ENCODE measurements at regions not wholly inside any gene's neighbourhood (a gene's known extent, or its start where the extent isn't known, plus 50 kb on each side); places are given as distances from the start of the nearest gene placed in this dataset.

- peaks cover 1% of the 10 kb centered on the region; the same call in 1 of the 2 replicates for H3K27me3 Mint-ChIP-seq (ENCODE audit: insufficient read depth)
- H3K9me3 Mint-ChIP-seq = peaks cover 63% of the 10 kb centered on the region
- H3K4me1 Mint-ChIP-seq (ENCODE audit: low read depth) = no peaks in the 10 kb centered on the region
- H3K36me3 Mint-ChIP-seq (ENCODE audit: low read depth) = no peaks in the 10 kb centered on the region; the same call in 1 of the 2 replicates
- DNase-seq = no peak
- H3K27ac Mint-ChIP-seq = no peak overlapping the region
- no peak for TF ChIP-seq CTCF (IDR thresholded peaks at IDR 0.05)
- no peak overlapping the region for H3K4me3 Mint-ChIP-seq
Observed at GRCh38 chr22:48151641-48152040, 1389.2 kb downstream of the TBC1D22A start.

DNA sequence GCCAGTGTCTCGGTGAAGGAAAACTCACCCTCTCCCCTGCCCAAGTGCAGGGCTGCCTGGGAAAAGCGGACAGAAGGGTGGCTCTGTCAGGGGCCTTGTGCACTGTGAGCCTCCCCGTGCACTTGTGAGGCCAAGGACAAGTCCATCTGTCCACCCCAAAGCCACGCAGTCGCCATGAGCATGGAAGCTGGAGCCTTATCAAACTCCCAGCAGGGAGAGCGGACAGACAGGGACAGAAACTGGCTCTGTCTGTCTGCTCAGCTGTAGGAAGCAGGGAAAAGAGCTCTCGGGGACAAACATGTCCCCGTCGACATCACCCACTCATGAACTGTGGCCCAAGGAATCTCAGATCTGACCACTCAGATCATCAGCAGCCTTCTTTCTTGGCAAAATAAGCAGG is 1385.4 kb downstream of the TBC1D22A start:
- no peak for DNase-seq
- TF ChIP-seq CTCF (IDR thresholded peaks at IDR 0.05) = no peak
- Mint-ChIP-seq H3K9me3 (peaks cover 71% of the 10 kb centered on the region), H3K27ac (no peak overlapping the region), H3K36me3 (ENCODE audit: low read depth) (peaks cover 12% of the 10 kb centered on the region; the same call in 1 of the 2 replicates), H3K4me1 (ENCODE audit: low read depth) (no peaks in the 10 kb centered on the region), H3K27me3 (ENCODE audit: insufficient read depth) (peaks cover 1% of the 10 kb centered on the region; the same call in 1 of the 2 replicates), H3K4me3 (no peak overlapping the region)

DNA sequence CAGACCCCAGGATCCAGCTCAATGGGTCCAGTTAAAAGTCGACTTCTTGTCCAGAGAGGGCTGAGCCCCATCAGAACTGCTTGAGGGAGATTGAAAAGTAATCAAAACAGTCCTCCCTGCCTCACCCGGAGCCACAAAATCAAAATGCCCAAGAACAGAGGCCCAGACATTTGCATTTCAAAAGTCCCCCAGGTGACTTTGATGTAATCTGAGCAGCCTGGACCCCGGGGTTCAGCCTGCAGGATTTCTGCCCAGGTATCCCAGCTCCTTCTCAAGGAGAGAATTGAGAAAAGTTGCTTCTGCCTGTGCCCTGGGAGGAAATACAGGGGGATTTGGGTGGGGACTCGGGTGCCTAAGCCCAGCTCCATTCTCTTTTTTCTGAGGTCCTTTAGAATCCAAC is 1385.0 kb downstream of the TBC1D22A start:
- Mint-ChIP-seq H3K4me3 (no peak overlapping the region), H3K36me3 (ENCODE audit: low read depth) (peaks cover 14% of the 10 kb centered on the region; the same call in 1 of the 2 replicates), H3K27me3 (ENCODE audit: insufficient read depth) (peaks cover 1% of the 10 kb centered on the region; the same call in 1 of the 2 replicates), H3K27ac (no peak overlapping the region), H3K9me3 (peaks cover 71% of the 10 kb centered on the region), H3K4me1 (ENCODE audit: low read depth) (no peaks in the 10 kb centered on the region)
- DNase-seq = no peak
- no peak for TF ChIP-seq CTCF (IDR thresholded peaks at IDR 0.05)

DNA sequence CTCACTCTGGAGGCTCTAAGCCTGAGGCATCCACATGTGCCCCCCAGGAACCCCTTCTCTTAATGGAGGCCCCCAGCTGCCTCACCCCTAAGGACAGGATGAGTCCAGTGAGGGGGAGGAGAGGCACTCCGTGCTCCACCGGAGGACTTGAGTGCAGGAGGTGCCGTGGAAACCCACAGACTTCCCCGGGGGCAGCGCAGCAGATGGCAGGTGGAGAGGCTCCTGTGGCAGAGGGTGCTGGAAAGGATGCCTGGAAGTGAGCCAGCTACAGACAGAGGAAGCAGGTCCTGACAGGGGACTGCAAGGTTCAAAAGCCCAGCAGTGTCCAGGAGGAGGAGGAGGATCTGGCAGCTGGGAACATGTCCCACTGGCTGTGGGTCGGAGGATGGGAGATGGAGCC is 1384.0 kb downstream of the TBC1D22A start:
- no peaks in the 10 kb centered on the region for H3K4me1 Mint-ChIP-seq (ENCODE audit: low read depth)
- no peak overlapping the region for H3K27ac Mint-ChIP-seq
- H3K4me3 Mint-ChIP-seq = no peak overlapping the region
- peaks cover 68% of the 10 kb centered on the region for H3K9me3 Mint-ChIP-seq
- peaks cover 1% of the 10 kb centered on the region for H3K27me3 Mint-ChIP-seq (ENCODE audit: insufficient read depth)
- no peak for DNase-seq
- peaks cover 14% of the 10 kb centered on the region; the same call in 1 of the 2 replicates for H3K36me3 Mint-ChIP-seq (ENCODE audit: low read depth)
- TF ChIP-seq CTCF (IDR thresholded peaks at IDR 0.05) = no peak

- Mint-ChIP-seq H3K9me3 (peaks cover 65% of the 10 kb centered on the region), H3K4me1 (ENCODE audit: low read depth) (no peaks in the 10 kb centered on the region), H3K27ac (no peak overlapping the region), H3K36me3 (ENCODE audit: low read depth) (peaks cover 14% of the 10 kb centered on the region), H3K4me3 (no peak overlapping the region), H3K27me3 (ENCODE audit: insufficient read depth) (peaks cover 1% of the 10 kb centered on the region)
- TF ChIP-seq CTCF (IDR thresholded peaks at IDR 0.05) = no peak
- DNase-seq = no peak
Observed at GRCh38 chr22:48145738-48146137, 1383.3 kb downstream of the TBC1D22A start.

GRCh38 chr22:48144318-48144717 is 1381.9 kb downstream of the TBC1D22A start:
- Mint-ChIP-seq H3K36me3 (ENCODE audit: low read depth) (peaks cover 14% of the 10 kb centered on the region), H3K27me3 (ENCODE audit: insufficient read depth) (peaks cover 1% of the 10 kb centered on the region), H3K27ac (no peak overlapping the region), H3K9me3 (peaks cover 71% of the 10 kb centered on the region), H3K4me3 (no peak overlapping the region), H3K4me1 (ENCODE audit: low read depth) (no peaks in the 10 kb centered on the region)
- no peak for TF ChIP-seq CTCF (IDR thresholded peaks at IDR 0.05)
- DNase-seq = no peak
